ENCODE measurements at regions not wholly inside any gene's neighbourhood (a gene's known extent, or its start where the extent isn't known, plus 50 kb on each side); places are given as distances from the start of the nearest gene placed in this dataset.

GRCh38 chr3:181330821-181331563 is 341.5 kb upstream of the DNAJC19 start:
- TF ChIP-seq CTCF (IDR thresholded peaks at IDR 0.05) = no peak
- TF ChIP-seq POLR2A (IDR thresholded peaks at IDR 0.05) = no peak

All from body of pancreas (tissue), 4 donors.